ENCODE measurements at regions not wholly inside any gene's neighbourhood (a gene's known extent, or its start where the extent isn't known, plus 50 kb on each side); places are given as distances from the start of the nearest gene placed in this dataset.

GRCh38 chrX:13372203-13372980 is 52.5 kb upstream of the ATXN3L start:
- TF ChIP-seq CTCF (IDR thresholded peaks at IDR 0.05) (no peak), ZFX (IDR thresholded peaks at IDR 0.05; ENCODE audit: borderline replicate concordance) (no peak)
- no peak overlapping the region for H3K27ac ChIP-seq

GRCh38 chrX:13371186-13371585 is 51.3 kb upstream of the ATXN3L start:
- H3K27ac ChIP-seq: no peak overlapping the region
- TF ChIP-seq ZFX (IDR thresholded peaks at IDR 0.05; ENCODE audit: borderline replicate concordance) (no peak), CTCF (IDR thresholded peaks at IDR 0.05) (no peak)

GRCh38 chrX:13370713-13371112 is 50.9 kb upstream of the ATXN3L start:
- H3K27ac ChIP-seq: no peak overlapping the region
- TF ChIP-seq ZFX (IDR thresholded peaks at IDR 0.05; ENCODE audit: borderline replicate concordance) (no peak), CTCF (IDR thresholded peaks at IDR 0.05) (no peak)
